ENCODE measurements at regions not wholly inside any gene's neighbourhood (a gene's known extent, or its start where the extent isn't known, plus 50 kb on each side); places are given as distances from the start of the nearest gene placed in this dataset.

- peaks cover 14% of the 10 kb centered on the region for H3K9me3 Mint-ChIP-seq
- H3K4me1 Mint-ChIP-seq (ENCODE audit: low read depth) = no peaks in the 10 kb centered on the region
- H3K36me3 Mint-ChIP-seq (ENCODE audit: low read depth) = no peaks in the 10 kb centered on the region
- H3K9me3 ChIP-seq (ENCODE audit: control insufficient read depth in 1 of 2, insufficient read depth in 1 of 2, low read length in 2 of 2) = peaks cover 3 to 4% of the 10 kb centered on the region in 2 experiments
- ChIA-PET CTCF (no interaction called here), POLR2A (no interaction called here)
- no peak overlapping the region for H3K27ac Mint-ChIP-seq
- intact Hi-C loops (cut with DNase I, micrococcal nuclease) = no loop called here
- no peaks in the 10 kb centered on the region for H3K36me3 ChIP-seq (ENCODE audit: insufficient read depth, low read length)
- H3K27me3 ChIP-seq (ENCODE audit: control insufficient read depth in 1 of 2, insufficient read depth in 2 of 2, low read length in 2 of 2) = no peaks in the 10 kb centered on the region
- H3K27me3 Mint-ChIP-seq = no peaks in the 10 kb centered on the region
- no peak for ATAC-seq (ENCODE audit: poor library complexity)
- H3K27ac ChIP-seq (ENCODE audit: low read depth in 1 of 2, low read length in 2 of 2) = no peak overlapping the region
- no peak overlapping the region for H3K4me3 Mint-ChIP-seq
- no peak for TF ChIP-seq CTCF (IDR thresholded peaks at IDR 0.05)
- no peak overlapping the region for H3K4me3 ChIP-seq (ENCODE audit: low read length)
- no peaks in the 10 kb centered on the region for H3K4me1 ChIP-seq (ENCODE audit: insufficient read depth, low read length)
- DNase-seq = no peak
Measured at GRCh38 chr13:64753233-64754000, 2476.7 kb downstream of the PCDH9 start.

GRCh38 chr13:64749301-64749700 is 2480.8 kb downstream of the PCDH9 start:
- H3K9me3 ChIP-seq (ENCODE audit: control insufficient read depth in 1 of 2, insufficient read depth in 1 of 2, low read length in 2 of 2) = peaks cover 0 to 4% of the 10 kb centered on the region in 2 experiments
- no peaks in the 10 kb centered on the region for H3K36me3 ChIP-seq (ENCODE audit: insufficient read depth, low read length)
- ATAC-seq (ENCODE audit: poor library complexity) = no peak
- H3K27me3 ChIP-seq (ENCODE audit: control insufficient read depth in 1 of 2, insufficient read depth in 2 of 2, low read length in 2 of 2) = no peaks in the 10 kb centered on the region
- Mint-ChIP-seq H3K4me1 (ENCODE audit: low read depth) (no peaks in the 10 kb centered on the region), H3K4me3 (no peak overlapping the region), H3K27me3 (no peaks in the 10 kb centered on the region), H3K9me3 (peaks cover 7% of the 10 kb centered on the region), H3K27ac (no peak overlapping the region), H3K36me3 (ENCODE audit: low read depth) (no peaks in the 10 kb centered on the region)
- intact Hi-C loops (cut with DNase I, micrococcal nuclease) = no loop called here
- no peak overlapping the region for H3K4me3 ChIP-seq (ENCODE audit: low read length)
- no peak for DNase-seq
- CTCF ChIA-PET = no interaction called here
- H3K27ac ChIP-seq (ENCODE audit: low read depth in 1 of 2, low read length in 2 of 2) = no peak overlapping the region
- POLR2A ChIA-PET = no interaction called here
- no peak for TF ChIP-seq CTCF (IDR thresholded peaks at IDR 0.05)
- no peaks in the 10 kb centered on the region for H3K4me1 ChIP-seq (ENCODE audit: insufficient read depth, low read length)

- no peak overlapping the region for H3K27ac Mint-ChIP-seq
- DNase-seq = no peak
- no peaks in the 10 kb centered on the region for H3K36me3 ChIP-seq (ENCODE audit: insufficient read depth, low read length)
- no peak overlapping the region for H3K4me3 ChIP-seq (ENCODE audit: low read length)
- H3K4me1 ChIP-seq (ENCODE audit: insufficient read depth, low read length) = no peaks in the 10 kb centered on the region
- no peaks in the 10 kb centered on the region for H3K27me3 ChIP-seq (ENCODE audit: control insufficient read depth in 1 of 2, insufficient read depth in 2 of 2, low read length in 2 of 2)
- H3K9me3 Mint-ChIP-seq = peaks cover 4% of the 10 kb centered on the region
- no peak overlapping the region for H3K27ac ChIP-seq (ENCODE audit: low read depth in 1 of 2, low read length in 2 of 2)
- ChIA-PET CTCF (no interaction called here), POLR2A (no interaction called here)
- no peaks in the 10 kb centered on the region for H3K36me3 Mint-ChIP-seq (ENCODE audit: low read depth)
- ATAC-seq (ENCODE audit: poor library complexity) = no peak
- no peaks in the 10 kb centered on the region for H3K4me1 Mint-ChIP-seq (ENCODE audit: low read depth)
- no peaks in the 10 kb centered on the region for H3K9me3 ChIP-seq (ENCODE audit: control insufficient read depth in 1 of 2, insufficient read depth in 1 of 2, low read length in 2 of 2)
- no peak overlapping the region for H3K4me3 Mint-ChIP-seq
- intact Hi-C loops (cut with DNase I, micrococcal nuclease) = no loop called here
- TF ChIP-seq CTCF (IDR thresholded peaks at IDR 0.05) = no peak
- no peaks in the 10 kb centered on the region for H3K27me3 Mint-ChIP-seq
Measured at GRCh38 chr13:64746845-64747244, 2483.3 kb downstream of the PCDH9 start.
